RWPE2 (cell line): ENCODE measurements at regions not wholly inside any gene's neighbourhood (a gene's known extent, or its start where the extent isn't known, plus 50 kb on each side); places are given as distances from the start of the nearest gene placed in this dataset.

Source experiments
- ATAC-seq: fragments of 200-7000 bp; cut with Tn5 transposase; 3 replicates; pipeline ENCODE4 v1.9.1; 2021; ENCODE audit warnings: low read depth
- DNase-seq: peaks from one replicate; pipeline ENCODE4 v3.0.0-alpha.2; 2020; ENCODE audit warnings: low spot score
- H3K27ac ChIP-seq: fragments of 450-650 bp; 2 replicates; pipeline ENCODE4 v1.5.1; 2017; ENCODE audit warnings: mild to moderate bottlenecking; ENCODE audit not compliant: poor library complexity, severe bottlenecking
- H3K27me3 ChIP-seq: fragments of 250-450 bp; sonication (Bioruptor Pico); 2 replicates; pipeline ENCODE4 v1.5.1; 2021; ENCODE audit warnings: mild to moderate bottlenecking, moderate library complexity; ENCODE audit not compliant: insufficient read depth, poor library complexity, severe bottlenecking
- H3K36me3 ChIP-seq: fragments of 250-450 bp; sonication (Bioruptor Pico); 2 replicates; pipeline ENCODE4 v1.5.1; 2020; ENCODE audit warnings: low read depth, mild to moderate bottlenecking, moderate library complexity
- H3K4me1 ChIP-seq: fragments of 250-450 bp; sonication (Bioruptor Pico); 2 replicates; pipeline ENCODE4 v1.5.1; 2021; ENCODE audit warnings: mild to moderate bottlenecking, moderate library complexity; ENCODE audit not compliant: insufficient read depth, poor library complexity, severe bottlenecking
- H3K4me3 ChIP-seq: fragments of 250-450 bp; sonication (Bioruptor Pico); 2 replicates; pipeline ENCODE4 v1.5.1; 2021; ENCODE audit warnings: mild to moderate bottlenecking, moderate library complexity; ENCODE audit not compliant: severe bottlenecking
- H3K9me3 ChIP-seq: fragments of 250-450 bp; sonication (Bioruptor Pico); 2 replicates; pipeline ENCODE4 v1.5.1; 2021; ENCODE audit warnings: mild to moderate bottlenecking, moderate library complexity; ENCODE audit not compliant: severe bottlenecking
- CTCF ChIP-seq: fragments of 450-650 bp; IDR thresholded peaks from one replicate; pipeline ENCODE4 v1.5.1; 2017; ENCODE audit warnings: mild to moderate bottlenecking, moderate library complexity; ENCODE audit not compliant: poor library complexity, severe bottlenecking

- H3K36me3 ChIP-seq = no peaks in the 10 kb centered on the region
- H3K4me1 ChIP-seq = no peaks in the 10 kb centered on the region
- H3K27ac ChIP-seq = no peak overlapping the region
- H3K4me3 ChIP-seq = no peak overlapping the region
- no peak for ATAC-seq
- TF ChIP-seq CTCF = no peak
- H3K9me3 ChIP-seq = no peaks in the 10 kb centered on the region
- no peaks in the 10 kb centered on the region for H3K27me3 ChIP-seq
- no peak for DNase-seq
Measured at GRCh38 chr10:130429809-130430208, 293.6 kb downstream of the GLRX3 start.

- no peak overlapping the region for H3K4me3 ChIP-seq
- TF ChIP-seq CTCF = no peak
- H3K4me1 ChIP-seq = no peaks in the 10 kb centered on the region
- no peaks in the 10 kb centered on the region for H3K9me3 ChIP-seq
- no peak overlapping the region for H3K27ac ChIP-seq
- H3K36me3 ChIP-seq = no peaks in the 10 kb centered on the region
- H3K27me3 ChIP-seq = no peaks in the 10 kb centered on the region
- DNase-seq (no peak), ATAC-seq (no peak)
Measured at GRCh38 chr10:130430291-130430690, 294.1 kb downstream of the GLRX3 start.

GRCh38 chr10:130430852-130431704, 294.9 kb downstream of the GLRX3 start:
- H3K9me3 ChIP-seq = no peaks in the 10 kb centered on the region
- no peak for TF ChIP-seq CTCF
- H3K4me1 ChIP-seq = no peaks in the 10 kb centered on the region
- ATAC-seq (no peak), DNase-seq (no peak)
- H3K4me3 ChIP-seq = no peak overlapping the region
- no peaks in the 10 kb centered on the region for H3K27me3 ChIP-seq
- no peak overlapping the region for H3K27ac ChIP-seq
- no peaks in the 10 kb centered on the region for H3K36me3 ChIP-seq

GRCh38 chr10:130432271-130432670, 296.1 kb downstream of the GLRX3 start:
- no peak for TF ChIP-seq CTCF
- Histone ChIP-seq H3K9me3 (no peaks in the 10 kb centered on the region), H3K27ac (no peak overlapping the region), H3K4me1 (no peaks in the 10 kb centered on the region), H3K4me3 (no peak overlapping the region), H3K36me3 (no peaks in the 10 kb centered on the region), H3K27me3 (no peaks in the 10 kb centered on the region)
- no peak for ATAC-seq
- no peak for DNase-seq

- Histone ChIP-seq H3K36me3 (no peaks in the 10 kb centered on the region), H3K27me3 (no peaks in the 10 kb centered on the region), H3K9me3 (no peaks in the 10 kb centered on the region), H3K4me3 (no peak overlapping the region), H3K27ac (no peak overlapping the region), H3K4me1 (no peaks in the 10 kb centered on the region)
- no peak for TF ChIP-seq CTCF
- DNase-seq = no peak
- no peak for ATAC-seq
Measured at GRCh38 chr10:130432850-130433249, 296.7 kb downstream of the GLRX3 start.
